Mucosa of gallbladder (tissue), 1 donor: ENCODE measurements at regions not wholly inside any gene's neighbourhood (a gene's known extent, or its start where the extent isn't known, plus 50 kb on each side); places are given as distances from the start of the nearest gene placed in this dataset.
"Not testable (repeated sequence)": the region's sequence is repeated elsewhere in the genome, so short reads cannot be mapped to it uniquely, and the experiment has no call there.

Source experiments
- DNase-seq: peaks from one replicate; pipeline ENCODE4 v3.0.0-alpha.2; 2020; ENCODE audit warnings: low spot score
- donor health status: DM: no; HTN: no; CAD: no.

- DNase-seq = no peak
Measured at GRCh38 chr3:171980578-171981270, 58.7 kb upstream of the FNDC3B start.

- DNase-seq = no peak
Measured at GRCh38 chr3:171981271-171981605, 58.1 kb upstream of the FNDC3B start.

DNA sequence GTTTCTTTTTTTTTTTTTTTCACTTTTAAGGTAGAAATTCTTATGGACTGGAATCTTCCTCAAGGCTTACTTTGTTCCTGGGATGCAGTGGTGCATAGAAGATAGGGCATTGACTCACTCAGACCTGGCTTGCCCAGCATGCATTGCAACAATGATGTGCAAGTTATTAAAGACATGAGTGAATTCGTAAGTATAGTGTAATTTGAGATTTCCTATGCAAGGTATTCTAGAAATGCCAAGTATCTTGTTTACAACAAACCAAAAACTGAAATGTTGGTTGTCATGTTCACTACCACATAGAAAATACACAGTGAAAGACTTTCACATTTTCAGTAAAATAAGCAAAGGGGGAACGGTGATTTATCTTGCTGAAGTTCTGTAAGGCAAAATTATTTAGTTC is 56.5 kb upstream of the FNDC3B start:
- DNase-seq = no peak

DNA sequence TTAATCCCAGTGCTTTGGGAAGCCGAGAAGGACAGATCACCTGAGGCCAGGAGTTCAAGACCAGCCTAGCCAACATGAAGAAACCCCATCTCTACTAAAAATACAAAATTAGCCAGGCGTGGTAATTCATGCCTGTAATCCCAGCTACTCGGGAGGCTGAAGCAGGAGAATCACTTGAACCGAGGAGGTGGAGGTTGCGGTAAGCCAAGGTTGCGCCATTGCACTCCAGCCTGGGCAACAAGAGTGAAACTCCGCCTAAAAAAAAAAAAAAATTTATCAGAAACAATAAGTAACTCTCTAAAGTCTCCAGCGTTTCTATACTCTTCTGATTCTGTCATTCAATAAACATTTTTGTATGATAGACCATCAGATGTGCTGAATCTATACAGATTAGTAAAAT is 55.7 kb upstream of the FNDC3B start:
- DNase-seq = not testable (repeated sequence)

- no peak for DNase-seq
Measured at GRCh38 chr3:171984883-171985282, 54.5 kb upstream of the FNDC3B start.

GRCh38 chr3:171986176-171986575 is 53.2 kb upstream of the FNDC3B start:
- no peak for DNase-seq

GRCh38 chr3:171986757-171987518 is 52.4 kb upstream of the FNDC3B start:
- no peak for DNase-seq
